Endothelial cell of umbilical vein (primary cell): ENCODE measurements at regions not wholly inside any gene's neighbourhood (a gene's known extent, or its start where the extent isn't known, plus 50 kb on each side); places are given as distances from the start of the nearest gene placed in this dataset.

ENCODE experiments used
- BruUV-seq: library from RNA; stranded (reverse); fragments of 400-500 nt; replicated peaks from 2 replicates; lab custom pipeline; 2021; lab: Mats Ljungman, UMichigan
- CTCF ChIA-PET: fragments of 300-600, 350-600 bp; sonication (Branson Sonifier 250); formaldehyde crosslinking; loops from one replicate; lab custom pipeline; 2021; ENCODE audit warnings: antibody characterized with exemption, inconsistent platforms; lab: Charles Lee
- POLR2A ChIA-PET: fragments of 300-600, 350-600 bp; sonication (Branson Sonifier 250); formaldehyde crosslinking; loops from one replicate; lab custom pipeline; 2021; ENCODE audit warnings: antibody characterized with exemption, inconsistent platforms; lab: Charles Lee
- DNase-seq: peaks from one replicate; pipeline ENCODE4 v3.0.0-alpha.2; 2011; ENCODE audit warnings: low read depth, low spot score
- FAIRE-seq: peaks from 2 replicates; lab custom pipeline; 2011; peaks lifted over from hg19 to GRCh38; lab: Jason Lieb, UNC
- H2AFZ ChIP-seq: 2 replicates; pipeline ENCODE4 v1.6.0; 2012; ENCODE audit warnings: low read depth, low read length, control low read depth, inconsistent platforms
- H3K27ac ChIP-seq: 2 replicates; pipeline ENCODE4 v1.5.1; 2011; ENCODE audit warnings: low read depth, mild to moderate bottlenecking, control low read depth, low read length, moderate library complexity; ENCODE audit not compliant: insufficient read depth
- H3K27me3 ChIP-seq, 2 experiments: 2 replicates each; pipeline versions ENCODE4 v1.6.0 to v1.6.1; 2011; ENCODE audit warnings: low read length in 2 of 2, mixed read lengths in 1 of 2; ENCODE audit not compliant: control insufficient read depth in 2 of 2, insufficient read depth in 2 of 2
- H3K36me3 ChIP-seq, 2 experiments: 2 replicates in 1 of 2; 3 replicates in 1 of 2; pipeline ENCODE4 v1.5.1; 2011; ENCODE audit warnings: low read length in 2 of 2, mild to moderate bottlenecking in 1 of 2, moderate library complexity in 1 of 2; ENCODE audit not compliant: control insufficient read depth in 2 of 2, insufficient read depth in 2 of 2; ENCODE audit errors: extremely low read depth in 1 of 2
- H3K4me1 ChIP-seq: 3 replicates; pipeline ENCODE4 v1.5.1; 2011; ENCODE audit warnings: mild to moderate bottlenecking, low read length; ENCODE audit not compliant: control insufficient read depth, insufficient read depth; ENCODE audit errors: extremely low read depth
- H3K4me2 ChIP-seq: 2 replicates; pipeline ENCODE4 v1.6.1; 2011; ENCODE audit warnings: low read length, control low read depth, mixed read lengths; ENCODE audit not compliant: insufficient read depth
- H3K4me3 ChIP-seq, 3 experiments: fragments of 200-600 bp in 1 of 3; sonication (generic), shearing (Covaris generic) in 1 of 3; replicated peaks in 1 of 3; 2 replicates each; pipeline ENCODE4 v1.5.1; 2011 to 2016; ENCODE audit warnings: control low read depth in 3 of 3, low read length in 3 of 3, mild to moderate bottlenecking in 2 of 3, inconsistent platforms in 1 of 3, low read depth in 1 of 3, moderate library complexity in 1 of 3; ENCODE audit not compliant: insufficient read depth in 1 of 3
- H3K79me2 ChIP-seq: 2 replicates; pipeline ENCODE4 v1.6.0; 2012; ENCODE audit warnings: low read length, inconsistent platforms; ENCODE audit not compliant: control insufficient read depth, insufficient read depth
- H3K9ac ChIP-seq: replicated peaks from 2 replicates; pipeline ENCODE3; 2011; ENCODE audit warnings: low read length, control low read depth; ENCODE audit not compliant: insufficient read depth; ENCODE audit errors: extremely low read depth
- H3K9me1 ChIP-seq: replicated peaks from 3 replicates; pipeline ENCODE4 v1.6.0; 2011; ENCODE audit warnings: mild to moderate bottlenecking, low read length; ENCODE audit not compliant: control insufficient read depth, insufficient read depth; ENCODE audit errors: extremely low read depth
- H3K9me3 ChIP-seq: replicated peaks from 2 replicates; pipeline ENCODE4 v1.5.1; 2012; ENCODE audit warnings: low read length, inconsistent platforms; ENCODE audit not compliant: control insufficient read depth, insufficient read depth
- H4K20me1 ChIP-seq: replicated peaks from 2 replicates; pipeline ENCODE3; 2011; ENCODE audit warnings: mild to moderate bottlenecking, low read length; ENCODE audit not compliant: control insufficient read depth, insufficient read depth; ENCODE audit errors: extremely low read depth
- EZH2 ChIP-seq: IDR thresholded peaks from 2 replicates; pipeline ENCODE4 v1.6.1; 2012; ENCODE audit warnings: borderline replicate concordance, low read depth, mild to moderate bottlenecking, moderate library complexity, low read length, inconsistent platforms; ENCODE audit not compliant: severe bottlenecking
- FOS ChIP-seq: IDR thresholded peaks from 2 replicates; pipeline ENCODE4 v1.6.1; 2011; ENCODE audit warnings: mild to moderate bottlenecking, low read length, moderate library complexity, borderline replicate concordance; ENCODE audit not compliant: insufficient read depth
- JUN ChIP-seq: IDR thresholded peaks from 2 replicates; pipeline ENCODE4 v1.6.1; 2011; ENCODE audit warnings: borderline replicate concordance, low read depth; ENCODE audit not compliant: insufficient read length, insufficient read depth
- MYC ChIP-seq: IDR thresholded peaks from one replicate; pipeline ENCODE4 v1.6.1; 2011; ENCODE audit warnings: mild to moderate bottlenecking, low read depth, low read length
- dilution Hi-C: fragments of 300-500 bp; cut with MboI; formaldehyde crosslinking; loops from one replicate; pipeline ENCODE4 v1.15.0; 2019; ENCODE audit warnings: low sequenced_read_pairs; ENCODE audit not compliant: extremely low pct_ligation_motif_present
- intact Hi-C: fragments of 100-400 bp; cut with micrococcal nuclease; formaldehyde crosslinking; loops from one replicate; pipeline ENCODE4 v1.10.0; 2022
- TF ChIP-seq, protein P1 (sequence below): IDR thresholded peaks from 2 replicates; pipeline ENCODE4 v1.6.1; 2011; ENCODE audit not compliant: insufficient read depth, insufficient read length
- TF ChIP-seq, protein P2 (sequence below), 2 donors: IDR thresholded peaks; 1 replicate in 1 of 2; 2 replicates in 1 of 2; pipeline ENCODE4 v1.5.1; 2011; ENCODE audit warnings: low read length in 2 of 2, mild to moderate bottlenecking in 2 of 2, moderate library complexity in 2 of 2, control low read depth in 1 of 2, inconsistent platforms in 1 of 2, low read depth in 1 of 2; ENCODE audit not compliant: insufficient read depth in 1 of 2; ENCODE audit errors: extremely low read depth in 1 of 2

DNA sequence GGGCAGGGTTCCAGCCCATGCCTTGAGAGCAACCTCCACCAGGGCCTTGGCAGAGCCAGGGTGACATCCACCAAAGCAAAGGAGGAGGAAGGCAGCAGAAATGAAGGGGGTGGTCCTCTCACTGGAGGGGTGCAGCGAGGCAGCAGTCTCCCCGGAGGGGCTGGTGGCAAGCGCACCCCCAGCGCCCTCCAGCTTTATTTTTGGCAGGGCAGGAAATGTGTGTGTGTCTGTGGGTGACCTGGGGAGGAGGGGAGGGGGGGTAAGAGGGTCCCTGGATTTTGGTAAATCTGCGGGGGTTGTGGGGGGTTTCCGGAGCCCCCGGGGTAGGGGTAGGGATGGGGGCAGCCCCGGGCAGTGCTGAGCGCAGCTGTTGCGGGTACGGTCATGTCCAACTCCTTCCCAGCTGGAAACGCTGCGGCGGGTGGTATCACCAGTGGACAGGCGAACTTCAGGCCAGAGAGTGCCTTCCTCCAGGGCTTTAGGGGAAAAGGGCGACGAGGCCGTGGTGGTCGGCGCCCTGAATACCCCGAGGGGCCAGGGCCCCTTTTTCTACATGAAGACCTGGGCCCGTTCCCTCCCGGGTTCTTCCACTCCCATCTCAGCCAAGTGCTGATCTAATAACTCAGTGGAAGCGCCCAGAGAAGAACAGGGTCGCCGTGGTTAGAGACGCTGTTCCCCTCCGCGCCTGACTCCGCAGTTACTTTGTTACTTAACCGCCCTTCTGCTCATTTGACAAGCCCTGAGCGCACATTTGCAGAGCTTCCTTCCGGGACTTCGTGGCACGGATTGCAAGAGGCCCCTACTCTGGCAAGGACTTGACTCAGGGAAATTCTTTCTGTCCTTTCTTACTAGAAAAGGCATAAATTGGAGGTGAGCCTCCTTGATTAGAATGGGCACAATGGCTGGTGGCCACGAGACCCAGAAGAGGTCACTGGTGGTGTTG lies 55.2 kb downstream of the FOS start:
- no peak overlapping the region for H3K9ac ChIP-seq
- no peaks in the 10 kb centered on the region for H3K36me3 ChIP-seq
- no peak for TF ChIP-seq FOS
- H4K20me1 ChIP-seq = no peaks in the 10 kb centered on the region
- H3K27ac ChIP-seq = no peak overlapping the region
- H3K27me3 ChIP-seq = peaks cover 4 to 5% of the 10 kb centered on the region in 2 experiments
- FAIRE-seq = no peak
- H3K4me2 ChIP-seq = no peak overlapping the region
- ChIA-PET POLR2A (no interaction called here), CTCF (interaction anchor here (0.9 kb wide), 1 partner anchor 155 kb away, joined by 4 read pairs; no protein-coding TSS in a partner anchor)
- no peaks in the 10 kb centered on the region for H3K9me3 ChIP-seq
- intact Hi-C loops = no loop called here
- H3K9me1 ChIP-seq = no peaks in the 10 kb centered on the region
- no peaks in the 10 kb centered on the region for H3K4me1 ChIP-seq
- dilution Hi-C loops = no loop called here
- BruUV-seq = no TSS peak
- no peak for DNase-seq
- H3K79me2 ChIP-seq = no peaks in the 10 kb centered on the region
- no peak overlapping the region for H3K4me3 ChIP-seq
- no peak overlapping the region for H2AFZ ChIP-seq

GRCh38 chr14:75334549-75335051 lies 56.0 kb downstream of the FOS start:
- H3K27me3 ChIP-seq = peaks cover 3 to 4% of the 10 kb centered on the region in 2 experiments
- H4K20me1 ChIP-seq = no peaks in the 10 kb centered on the region
- POLR2A ChIA-PET = no interaction called here
- H3K4me2 ChIP-seq = no peak overlapping the region
- FAIRE-seq (no peak), DNase-seq (no peak)
- no peaks in the 10 kb centered on the region for H3K79me2 ChIP-seq
- no TSS peak for BruUV-seq
- CTCF ChIA-PET = no interaction called here
- dilution Hi-C loops (no loop called here), intact Hi-C loops (no loop called here)
- H3K27ac ChIP-seq = no peak overlapping the region
- H3K9me1 ChIP-seq = no peaks in the 10 kb centered on the region
- no peaks in the 10 kb centered on the region for H3K9me3 ChIP-seq
- no peak overlapping the region for H2AFZ ChIP-seq
- TF ChIP-seq, protein P1, sequence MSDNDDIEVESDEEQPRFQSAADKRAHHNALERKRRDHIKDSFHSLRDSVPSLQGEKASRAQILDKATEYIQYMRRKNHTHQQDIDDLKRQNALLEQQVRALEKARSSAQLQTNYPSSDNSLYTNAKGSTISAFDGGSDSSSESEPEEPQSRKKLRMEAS = no peak
- no peak for TF ChIP-seq JUN
- TF ChIP-seq MYC = no peak
- TF ChIP-seq, protein P2, sequence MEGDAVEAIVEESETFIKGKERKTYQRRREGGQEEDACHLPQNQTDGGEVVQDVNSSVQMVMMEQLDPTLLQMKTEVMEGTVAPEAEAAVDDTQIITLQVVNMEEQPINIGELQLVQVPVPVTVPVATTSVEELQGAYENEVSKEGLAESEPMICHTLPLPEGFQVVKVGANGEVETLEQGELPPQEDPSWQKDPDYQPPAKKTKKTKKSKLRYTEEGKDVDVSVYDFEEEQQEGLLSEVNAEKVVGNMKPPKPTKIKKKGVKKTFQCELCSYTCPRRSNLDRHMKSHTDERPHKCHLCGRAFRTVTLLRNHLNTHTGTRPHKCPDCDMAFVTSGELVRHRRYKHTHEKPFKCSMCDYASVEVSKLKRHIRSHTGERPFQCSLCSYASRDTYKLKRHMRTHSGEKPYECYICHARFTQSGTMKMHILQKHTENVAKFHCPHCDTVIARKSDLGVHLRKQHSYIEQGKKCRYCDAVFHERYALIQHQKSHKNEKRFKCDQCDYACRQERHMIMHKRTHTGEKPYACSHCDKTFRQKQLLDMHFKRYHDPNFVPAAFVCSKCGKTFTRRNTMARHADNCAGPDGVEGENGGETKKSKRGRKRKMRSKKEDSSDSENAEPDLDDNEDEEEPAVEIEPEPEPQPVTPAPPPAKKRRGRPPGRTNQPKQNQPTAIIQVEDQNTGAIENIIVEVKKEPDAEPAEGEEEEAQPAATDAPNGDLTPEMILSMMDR (IDR thresholded peaks at IDR 0.05; ENCODE audit: extremely low read depth in 1 of 2, insufficient read depth in 1 of 2, low read depth in 1 of 2, low read length in 2 of 2) = no peak
- TF ChIP-seq EZH2 = no peak
- no peak overlapping the region for H3K9ac ChIP-seq
- H3K4me3 ChIP-seq = no peak overlapping the region
- no peaks in the 10 kb centered on the region for H3K4me1 ChIP-seq
- no peaks in the 10 kb centered on the region for H3K36me3 ChIP-seq
